Panc1 (cell line): ENCODE measurements at regions not wholly inside any gene's neighbourhood (a gene's known extent, or its start where the extent isn't known, plus 50 kb on each side); places are given as distances from the start of the nearest gene placed in this dataset.

ENCODE experiments used
- ATAC-seq: fragments of 200-7000 bp; cut with Tn5 transposase; 2 replicates; pipeline ENCODE4 v1.9.1; 2020; ENCODE audit warnings: mild to moderate bottlenecking, moderate library complexity
- BruUV-seq: library from RNA; stranded (reverse); fragments of 400-500 nt; replicated peaks from 2 replicates; lab custom pipeline; 2021; lab: Mats Ljungman, UMichigan
- CTCF ChIA-PET: fragments of 300-600 bp; sonication (Branson Sonifier 250); formaldehyde crosslinking; loops from one replicate; lab custom pipeline; 2022; ENCODE audit warnings: antibody characterized with exemption; lab: Charles Lee
- POLR2A ChIA-PET: fragments of 300-600 bp; sonication (Branson Sonifier 250); formaldehyde crosslinking; loops from one replicate; lab custom pipeline; 2022; ENCODE audit warnings: antibody characterized with exemption; lab: Charles Lee
- DNase-seq: peaks from one replicate; pipeline ENCODE4 v3.0.0-alpha.2; 2010; ENCODE audit warnings: low read depth, low spot score
- H3K27ac ChIP-seq: 2 replicates; pipeline ENCODE4 v1.5.1; 2011; ENCODE audit warnings: mild to moderate bottlenecking, low read length, inconsistent platforms
- H3K27me3 ChIP-seq: fragments of 200-500 bp; sonication (Bioruptor generic); 2 replicates; pipeline ENCODE4 v1.6.0; 2014; ENCODE audit warnings: low read length, inconsistent platforms; ENCODE audit not compliant: control insufficient read depth, insufficient read depth
- H3K36me3 ChIP-seq: fragments of 200-500 bp; sonication (Bioruptor generic); 2 replicates; pipeline ENCODE4 v1.5.1; 2014; ENCODE audit warnings: inconsistent platforms, mild to moderate bottlenecking, low read length, moderate library complexity; ENCODE audit not compliant: control insufficient read depth, insufficient read depth
- H3K4me1 ChIP-seq: 2 replicates; pipeline ENCODE4 v1.5.1; 2011; ENCODE audit warnings: inconsistent platforms, mild to moderate bottlenecking, low read length, moderate library complexity; ENCODE audit not compliant: control insufficient read depth, insufficient read depth
- H3K4me3 ChIP-seq, 2 experiments: 2 replicates each; pipeline ENCODE4 v1.5.1; 2011 to 2012; ENCODE audit warnings: low read depth in 2 of 2, low read length in 2 of 2, mild to moderate bottlenecking in 2 of 2, inconsistent platforms in 1 of 2, moderate library complexity in 1 of 2
- H3K9me3 ChIP-seq: fragments of 200-500 bp; sonication (Bioruptor generic); 2 replicates; pipeline ENCODE4 v1.5.1; 2014; ENCODE audit warnings: low read depth, mild to moderate bottlenecking, inconsistent platforms, low read length, moderate library complexity; ENCODE audit not compliant: control insufficient read depth, insufficient read depth
- CTCF ChIP-seq: fragments of 450-650 bp; IDR thresholded peaks from 2 replicates; pipeline ENCODE4 v1.5.1; 2017; ENCODE audit warnings: mild to moderate bottlenecking
- POLR2AphosphoS5 ChIP-seq: IDR thresholded peaks from 2 replicates; pipeline ENCODE4 v1.6.1; 2012; ENCODE audit warnings: mild to moderate bottlenecking, low read depth, low read length, moderate library complexity
- REST ChIP-seq, 2 experiments: IDR thresholded peaks; 2 replicates each; pipeline ENCODE4 v1.6.1; 2011 to 2012; ENCODE audit warnings: low read depth in 2 of 2, control low read depth in 1 of 2, low read length in 1 of 2, mild to moderate bottlenecking in 1 of 2, moderate library complexity in 1 of 2; ENCODE audit not compliant: insufficient read depth in 1 of 2
- SIN3A ChIP-seq: IDR thresholded peaks from 2 replicates; pipeline ENCODE4 v1.6.1; 2012; ENCODE audit warnings: low read depth, mild to moderate bottlenecking, low read length, moderate library complexity, borderline replicate concordance; ENCODE audit not compliant: insufficient read depth
- TCF7L2 ChIP-seq: IDR thresholded peaks from 2 replicates; pipeline ENCODE4 v1.6.1; 2011; ENCODE audit warnings: mild to moderate bottlenecking, low read depth, low read length, inconsistent platforms
- in situ Hi-C: cut with HindIII; loops from 2 replicates; pipeline ENCODE4 v1.10.0; 2016; ENCODE audit warnings: low sequenced_read_pairs, low pct_unique_long_range_greater_than_20kb
- intact Hi-C: fragments of 100-400 bp; cut with micrococcal nuclease; formaldehyde crosslinking; loops from one replicate; pipeline ENCODE4 v1.10.0; 2022; ENCODE audit not compliant: unreplicated experiment

GRCh38 chr2:48137829-48138228, 176.7 kb upstream of the FOXN2 start:
- CTCF ChIA-PET, result no interaction called here
- POLR2A ChIA-PET, result no interaction called here
- no peaks in the 10 kb centered on the region for H3K36me3 ChIP-seq
- H3K4me1 ChIP-seq, result no peaks in the 10 kb centered on the region
- H3K9me3 ChIP-seq, result no peaks in the 10 kb centered on the region
- DNase-seq (no peak), ATAC-seq (no peak)
- no peaks in the 10 kb centered on the region for H3K27me3 ChIP-seq
- no TSS peak for BruUV-seq
- TF ChIP-seq CTCF (no peak), SIN3A (no peak), TCF7L2 (no peak), REST (IDR thresholded peaks at IDR 0.05; ENCODE audit: insufficient read depth in 1 of 2, low read depth in 2 of 2, low read length in 1 of 2) (no peak), POLR2AphosphoS5 (no peak)
- no peak overlapping the region for H3K27ac ChIP-seq
- in situ Hi-C loops (no loop called here), intact Hi-C loops (no loop called here)
- no peak overlapping the region for H3K4me3 ChIP-seq

- POLR2A ChIA-PET, result no interaction called here
- Histone ChIP-seq H3K9me3 (no peaks in the 10 kb centered on the region), H3K36me3 (no peaks in the 10 kb centered on the region), H3K27ac (no peak overlapping the region), H3K4me1 (no peaks in the 10 kb centered on the region), H3K27me3 (no peaks in the 10 kb centered on the region), H3K4me3 (no peak overlapping the region)
- TF ChIP-seq SIN3A (no peak), CTCF (no peak), REST (IDR thresholded peaks at IDR 0.05; ENCODE audit: insufficient read depth in 1 of 2, low read depth in 2 of 2, low read length in 1 of 2) (no peak), TCF7L2 (no peak), POLR2AphosphoS5 (no peak)
- intact Hi-C loops, result no loop called here
- BruUV-seq, result no TSS peak
- DNase-seq, result no peak
- no peak for ATAC-seq
- CTCF ChIA-PET, result no interaction called here
- in situ Hi-C loops, result no loop called here
Observed at GRCh38 chr2:48138898-48139297, 175.6 kb upstream of the FOXN2 start.
